Uterus (tissue), 2 donors: ENCODE measurements at regions not wholly inside any gene's neighbourhood (a gene's known extent, or its start where the extent isn't known, plus 50 kb on each side); places are given as distances from the start of the nearest gene placed in this dataset.

Experiments used
- CTCF ChIP-seq, 4 experiments: fragments of 200-600 bp in 2 of 4; fragments of 450-650 bp in 2 of 4; sonication (generic) in 2 of 4; IDR thresholded peaks; one replicate each; pipeline ENCODE4 v1.5.1; 2016 to 2019; ENCODE audit warnings: antibody characterized with exemption in 4 of 4, mild to moderate bottlenecking in 2 of 4, moderate library complexity in 1 of 4
- POLR2A ChIP-seq, 2 donors: fragments of 450-650 bp; IDR thresholded peaks; one replicate each; pipeline ENCODE4 v1.6.1; 2016; ENCODE audit warnings: antibody characterized with exemption in 2 of 2, mild to moderate bottlenecking in 1 of 2, moderate library complexity in 1 of 2

- TF ChIP-seq CTCF (IDR thresholded peaks at IDR 0.05) (no peak), POLR2A (IDR thresholded peaks at IDR 0.05) (no peak)
These were observed 480.0 kb upstream of the SYT4 start for GRCh38 chr18:43757273-43757672.
